NCI-H2227 (cell line): ENCODE measurements at regions not wholly inside any gene's neighbourhood (a gene's known extent, or its start where the extent isn't known, plus 50 kb on each side); places are given as distances from the start of the nearest gene placed in this dataset.

Experiments used
- DNase-seq: peaks from one replicate; lab custom pipeline; 2025; ENCODE audit not compliant: unreplicated experiment; lab: John Stamatoyannopoulos, UW

- no peak for DNase-seq
Measured at GRCh38 chr4:180925805-180926204, 1317.4 kb upstream of the TENM3 start.

- DNase-seq = no peak
Measured at GRCh38 chr4:180926277-180926676, 1316.9 kb upstream of the TENM3 start.

GRCh38 chr4:180932370-180933001, 1310.7 kb upstream of the TENM3 start:
- no peak for DNase-seq

GRCh38 chr4:180937083-180937482, 1306.1 kb upstream of the TENM3 start:
- no peak for DNase-seq

- no peak for DNase-seq
Measured at GRCh38 chr4:180940680-180941079, 1302.5 kb upstream of the TENM3 start.

GRCh38 chr4:180942367-180942916, 1300.8 kb upstream of the TENM3 start:
- DNase-seq = no peak

GRCh38 chr4:180946188-180946587, 1297.0 kb upstream of the TENM3 start:
- DNase-seq = no peak

- no peak for DNase-seq
Measured at GRCh38 chr4:180947425-180947824, 1295.8 kb upstream of the TENM3 start.

- DNase-seq = no peak
Measured at GRCh38 chr4:180949424-180950213, 1293.6 kb upstream of the TENM3 start.

GRCh38 chr4:180950377-180950776, 1292.8 kb upstream of the TENM3 start:
- DNase-seq = no peak

GRCh38 chr4:180951312-180951711, 1291.9 kb upstream of the TENM3 start:
- DNase-seq = no peak

GRCh38 chr4:180953572-180953971, 1289.6 kb upstream of the TENM3 start:
- no peak for DNase-seq

GRCh38 chr4:180960743-180961401, 1282.3 kb upstream of the TENM3 start:
- no peak for DNase-seq

- DNase-seq = no peak
Measured at GRCh38 chr4:180962268-180962667, 1280.9 kb upstream of the TENM3 start.

GRCh38 chr4:180966312-180966711, 1276.9 kb upstream of the TENM3 start:
- DNase-seq = no peak

GRCh38 chr4:180967936-180968335, 1275.3 kb upstream of the TENM3 start:
- DNase-seq = no peak

GRCh38 chr4:180973894-180974293, 1269.3 kb upstream of the TENM3 start:
- DNase-seq = no peak

- no peak for DNase-seq
Measured at GRCh38 chr4:180990931-180991330, 1252.3 kb upstream of the TENM3 start.

GRCh38 chr4:180993244-180993836, 1249.9 kb upstream of the TENM3 start:
- DNase-seq = no peak

GRCh38 chr4:180994722-180995121, 1248.5 kb upstream of the TENM3 start:
- DNase-seq = no peak

- DNase-seq = no peak
Measured at GRCh38 chr4:180999217-180999616, 1244.0 kb upstream of the TENM3 start.
